Stimulated activated naive CD4-positive, alpha-beta T cell treated with Interleukin-2 at 50 U/mL for 16 hours (primary cell): ENCODE measurements at regions not wholly inside any gene's neighbourhood (a gene's known extent, or its start where the extent isn't known, plus 50 kb on each side); places are given as distances from the start of the nearest gene placed in this dataset.
"Not testable (repeated sequence)": the region's sequence is repeated elsewhere in the genome, so short reads cannot be mapped to it uniquely, and the experiment has no call there.

Experiments
- DNase-seq: peaks from one replicate; lab custom pipeline; 2025; lab: John Stamatoyannopoulos, UW

GRCh38 chr2:2896011-2896410 is 481.6 kb downstream of the EIPR1 start:
- DNase-seq = no peak

DNA sequence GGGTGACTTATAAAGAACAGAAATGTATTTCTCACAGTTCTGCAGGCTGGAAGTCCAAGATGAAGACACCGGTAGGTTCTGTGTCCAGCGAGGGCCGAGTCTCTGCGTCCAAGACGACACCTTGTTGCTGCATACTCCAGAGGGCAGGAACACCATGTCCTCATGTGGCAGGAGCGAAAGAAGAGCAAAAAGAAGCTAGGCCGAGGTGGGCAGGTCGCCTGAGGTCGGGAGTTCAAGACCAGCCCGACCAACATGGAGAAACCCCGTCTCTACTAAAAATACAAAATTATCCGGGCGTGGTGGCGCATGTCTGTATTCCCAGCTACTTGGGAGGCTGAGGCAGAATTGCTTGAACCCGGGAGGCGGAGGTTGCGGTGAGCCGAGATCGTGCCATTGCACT is 483.6 kb downstream of the EIPR1 start:
- not testable (repeated sequence) for DNase-seq

- no peak for DNase-seq
Observed at GRCh38 chr2:2892892-2893291, 484.7 kb downstream of the EIPR1 start.

DNA sequence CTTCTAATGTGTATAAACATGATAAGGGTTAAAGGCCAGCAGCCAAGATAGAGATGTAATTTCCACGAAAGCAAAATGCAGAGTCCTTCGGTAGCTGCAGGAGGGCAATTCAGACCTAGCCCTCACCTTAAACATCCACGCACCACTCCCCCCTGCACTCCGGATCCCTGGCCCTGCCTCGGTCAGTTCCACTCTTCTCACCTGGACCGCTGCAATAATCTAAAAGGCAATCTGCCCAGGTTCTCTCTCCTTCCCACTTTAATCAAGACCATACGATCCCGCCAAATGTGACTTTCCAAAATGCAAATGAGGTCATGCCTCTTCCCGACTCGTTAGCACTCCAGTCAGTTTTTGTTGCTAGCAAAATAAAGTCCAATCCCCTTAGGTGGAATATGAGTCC is 485.2 kb downstream of the EIPR1 start:
- no peak for DNase-seq

DNA sequence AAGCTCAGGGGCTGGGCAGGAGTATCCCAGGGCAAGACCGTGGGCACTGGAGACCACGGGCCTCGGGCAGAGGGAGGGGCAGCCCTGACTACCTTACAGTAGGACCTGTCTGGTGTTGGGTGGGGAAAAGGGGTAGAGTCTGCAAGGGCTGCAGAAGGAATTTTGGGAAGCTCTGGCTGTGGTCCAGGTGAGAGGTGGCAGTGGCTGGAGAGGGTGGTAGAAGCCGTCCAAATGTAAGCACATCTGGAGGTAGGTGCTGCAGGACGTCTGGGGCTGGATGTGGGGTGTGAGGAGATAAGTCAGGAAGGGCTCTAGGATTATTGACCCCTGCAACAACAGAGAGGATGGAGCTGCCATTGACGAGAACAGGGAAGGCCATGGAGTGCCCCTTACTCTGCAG is 486.7 kb downstream of the EIPR1 start:
- no peak for DNase-seq

DNA sequence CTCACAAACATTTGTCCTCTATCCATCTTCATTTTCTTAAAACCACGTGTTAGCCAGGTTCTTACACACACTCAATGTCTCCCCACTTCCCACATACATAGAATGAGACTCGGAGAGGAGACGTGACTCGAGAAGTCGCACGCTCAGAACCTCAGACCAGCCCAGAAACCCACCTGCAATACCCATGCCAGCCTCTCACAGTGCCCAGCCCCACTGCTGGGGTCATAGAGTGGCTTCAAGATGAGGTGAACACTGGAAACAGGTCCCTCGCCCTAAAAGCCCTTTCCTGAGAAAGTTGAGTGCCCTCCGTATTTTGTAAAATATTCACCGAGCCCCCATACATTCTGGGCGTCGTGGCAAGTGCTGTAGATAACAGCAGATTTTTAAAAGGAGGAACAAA is 487.4 kb downstream of the EIPR1 start:
- no peak for DNase-seq

GRCh38 chr2:2889646-2890045 is 488.0 kb downstream of the EIPR1 start:
- DNase-seq = no peak

DNA sequence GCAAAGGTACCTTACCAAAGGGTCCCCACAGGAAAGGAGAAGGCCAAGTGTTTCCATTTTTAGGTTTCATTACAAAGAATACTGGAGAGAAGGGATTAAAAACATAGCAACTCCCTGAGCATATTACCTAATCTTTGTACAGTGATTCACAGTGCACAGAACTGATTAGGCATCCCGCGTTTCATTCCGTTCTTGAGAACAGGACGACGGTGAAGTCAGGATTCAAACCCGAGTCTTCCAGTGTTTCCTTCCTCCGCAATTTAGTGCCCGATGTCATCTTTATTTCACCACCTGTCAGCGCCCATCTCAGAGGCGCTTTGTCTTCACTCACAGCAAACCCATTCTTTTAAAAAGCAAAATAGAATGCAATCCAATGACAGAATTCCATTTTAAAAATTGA is 488.5 kb downstream of the EIPR1 start:
- no peak for DNase-seq

DNA sequence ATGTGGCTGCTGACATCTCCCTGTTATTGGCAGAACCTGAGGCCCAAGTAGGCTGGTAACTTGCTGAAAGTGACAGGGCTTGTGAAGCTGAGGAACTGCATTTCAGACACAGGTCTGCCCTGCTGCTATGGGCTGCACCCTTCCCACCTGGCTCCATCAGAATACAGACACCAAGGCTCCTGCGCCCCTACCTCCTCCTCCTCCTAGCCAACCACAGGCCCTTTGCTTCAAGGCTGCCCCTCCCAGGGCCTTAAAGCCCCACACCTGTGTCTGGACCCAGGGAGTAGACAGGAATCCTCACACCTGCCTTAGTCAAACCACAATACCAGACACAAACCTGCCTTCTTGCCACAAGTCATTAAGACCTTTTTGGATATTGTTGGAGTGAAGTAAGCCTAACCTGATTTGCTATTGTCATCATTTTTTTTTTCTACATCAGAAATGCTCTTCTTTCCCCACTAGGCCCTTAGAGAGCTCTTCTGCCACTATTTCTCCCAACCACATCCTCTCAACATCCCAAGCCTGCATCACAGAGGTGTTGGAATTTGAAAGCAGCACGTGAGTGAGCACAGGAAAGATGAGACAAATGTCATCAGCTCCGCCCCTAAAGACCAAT is 489.7 kb downstream of the EIPR1 start:
- no peak for DNase-seq

GRCh38 chr2:2886922-2887321 is 490.7 kb downstream of the EIPR1 start:
- no peak for DNase-seq

- DNase-seq = no peak
Observed at GRCh38 chr2:2881499-2881898, 496.1 kb downstream of the EIPR1 start.

DNA sequence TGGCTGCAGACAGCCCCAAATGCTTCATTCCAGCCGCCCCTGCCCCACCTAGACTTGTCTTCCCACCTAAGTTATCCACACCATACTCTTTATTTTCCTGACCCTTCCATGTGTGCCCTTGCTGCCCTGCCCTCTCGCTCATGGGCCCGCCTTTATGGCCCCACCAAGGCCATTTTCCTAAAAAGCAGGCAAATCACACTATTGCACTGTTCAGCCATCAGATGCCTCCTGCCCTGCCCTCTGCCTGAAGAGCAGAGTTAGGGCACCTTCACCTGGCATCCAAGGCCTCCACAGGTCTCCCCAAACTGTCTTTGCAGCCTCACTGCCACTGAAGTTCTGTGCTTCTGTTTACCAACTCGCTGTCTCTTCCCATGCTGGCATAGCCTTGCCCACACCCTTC is 496.7 kb downstream of the EIPR1 start:
- no peak for DNase-seq

- DNase-seq = no peak
Observed at GRCh38 chr2:2879781-2880180, 497.8 kb downstream of the EIPR1 start.

DNA sequence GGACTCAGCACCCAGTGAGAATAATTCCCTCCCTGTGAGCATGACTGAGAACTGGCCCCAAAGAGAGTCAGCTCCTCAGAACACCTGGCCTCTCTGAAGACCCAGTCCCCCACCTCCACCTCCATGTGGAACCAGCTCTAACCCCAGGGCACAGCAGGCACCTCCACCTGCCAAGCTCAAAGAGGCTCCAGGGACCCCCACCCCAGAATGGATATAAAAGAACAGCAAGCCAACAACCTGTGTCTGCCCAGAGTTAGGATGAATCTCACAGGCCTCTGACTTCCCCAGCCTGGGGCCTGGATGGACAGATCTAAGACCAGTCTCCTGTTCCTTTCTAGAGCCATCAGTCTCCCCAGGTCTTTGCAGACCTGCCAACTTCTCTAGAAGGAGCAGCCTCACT is 498.5 kb downstream of the EIPR1 start:
- no peak for DNase-seq

GRCh38 chr2:2877427-2877826 is 500.2 kb downstream of the EIPR1 start:
- DNase-seq = no peak

DNA sequence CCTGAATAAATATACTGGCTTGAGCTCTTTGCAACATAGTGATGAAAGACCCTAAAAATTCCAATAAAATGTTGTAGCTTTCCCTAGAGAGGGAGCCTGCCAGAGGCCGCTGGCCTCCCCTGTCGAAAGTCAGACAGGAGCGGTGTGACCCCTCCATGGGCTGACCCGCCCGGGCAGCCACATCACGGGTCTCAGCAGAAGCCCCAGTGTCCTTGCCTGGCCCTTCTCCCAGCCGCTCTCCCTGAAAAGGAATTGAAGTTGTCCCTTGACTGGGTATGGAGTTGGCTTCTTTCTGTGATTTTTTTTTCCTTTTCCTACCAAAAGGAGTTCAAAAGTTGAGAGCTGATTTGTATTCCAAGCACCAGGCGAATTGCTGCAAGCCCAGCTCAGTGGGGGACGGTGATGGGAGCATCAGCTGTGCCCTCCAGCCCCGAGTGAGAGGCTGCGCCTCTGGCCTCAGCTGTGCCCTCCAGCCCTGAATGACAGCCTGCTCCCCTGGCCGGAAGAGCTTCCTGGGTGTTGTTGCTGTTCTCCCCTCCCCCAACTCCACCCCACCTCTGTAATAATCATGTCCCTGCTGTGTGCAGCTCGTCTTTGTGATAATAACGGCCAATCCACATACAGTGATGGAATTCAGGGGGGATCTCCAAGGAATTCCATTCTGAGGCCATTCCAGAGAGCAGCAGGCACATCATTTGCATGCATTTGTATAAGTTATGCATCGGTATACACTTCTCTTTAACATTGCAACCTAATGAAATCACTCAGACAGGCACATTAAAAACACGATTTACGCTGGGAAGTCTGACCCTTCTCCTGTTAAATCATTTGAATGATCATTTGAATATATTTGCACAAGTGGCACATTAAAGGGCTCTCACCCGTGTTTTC is 501.0 kb downstream of the EIPR1 start:
- DNase-seq = no peak

- DNase-seq = no peak
Observed at GRCh38 chr2:2875831-2876230, 501.8 kb downstream of the EIPR1 start.

GRCh38 chr2:2875296-2875695 is 502.3 kb downstream of the EIPR1 start:
- no peak for DNase-seq

DNA sequence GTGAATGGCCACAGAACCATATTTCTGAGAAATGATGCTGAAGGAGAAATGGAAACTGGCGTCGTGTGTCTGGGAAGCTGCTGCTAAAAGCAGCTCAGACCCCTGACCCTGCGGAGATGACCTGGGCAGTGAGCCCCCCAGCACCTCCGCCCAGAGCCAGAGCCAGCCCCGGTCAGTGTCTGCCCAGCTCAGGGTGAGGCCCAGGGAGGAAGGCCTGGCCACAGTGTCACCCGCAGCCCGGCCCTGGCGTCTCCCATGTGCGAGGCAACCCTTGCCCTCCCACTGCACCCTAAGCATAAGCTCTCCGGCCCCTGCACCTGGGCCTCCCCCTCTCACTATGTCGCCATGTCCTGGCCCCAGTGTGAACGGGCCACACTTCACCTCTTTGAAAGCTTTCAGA is 502.8 kb downstream of the EIPR1 start:
- DNase-seq = no peak

DNA sequence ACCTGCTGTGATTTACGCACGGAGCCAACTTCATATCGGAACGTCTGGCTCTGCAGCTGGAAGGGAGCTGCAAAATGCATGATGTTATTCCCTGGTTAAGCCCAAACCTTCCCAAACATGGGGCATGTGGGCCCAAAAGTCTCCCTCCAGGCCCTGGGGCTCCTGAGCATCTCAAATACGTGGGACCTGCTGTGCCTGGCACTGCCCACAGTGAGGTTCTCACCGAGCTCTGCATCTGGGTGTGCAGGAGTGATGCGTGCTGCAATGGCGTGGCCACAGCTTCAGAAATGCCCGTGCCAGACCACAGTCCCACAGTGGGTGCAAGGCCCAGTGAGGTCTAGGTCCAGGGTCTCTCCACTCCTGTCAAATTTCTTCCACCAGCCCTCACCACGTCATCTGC is 503.3 kb downstream of the EIPR1 start:
- DNase-seq = no peak

DNA sequence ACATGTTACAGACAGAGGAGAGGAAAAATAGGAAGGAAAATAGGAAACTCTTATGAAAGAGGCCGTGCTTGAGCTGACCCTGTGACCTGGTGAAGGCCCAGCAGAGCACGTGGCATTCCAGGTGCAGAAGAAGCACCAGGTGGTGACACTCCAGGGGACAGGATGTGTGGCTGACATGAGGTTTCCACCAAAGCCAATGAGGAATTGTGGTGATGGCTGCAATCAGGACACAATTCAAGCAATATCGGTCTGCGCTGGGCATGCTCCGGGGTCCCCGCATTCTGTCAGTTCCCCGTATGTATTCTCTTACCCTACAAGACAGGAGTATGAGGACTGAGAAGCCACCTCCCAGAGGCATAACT is 504.2 kb downstream of the EIPR1 start:
- DNase-seq = no peak

DNA sequence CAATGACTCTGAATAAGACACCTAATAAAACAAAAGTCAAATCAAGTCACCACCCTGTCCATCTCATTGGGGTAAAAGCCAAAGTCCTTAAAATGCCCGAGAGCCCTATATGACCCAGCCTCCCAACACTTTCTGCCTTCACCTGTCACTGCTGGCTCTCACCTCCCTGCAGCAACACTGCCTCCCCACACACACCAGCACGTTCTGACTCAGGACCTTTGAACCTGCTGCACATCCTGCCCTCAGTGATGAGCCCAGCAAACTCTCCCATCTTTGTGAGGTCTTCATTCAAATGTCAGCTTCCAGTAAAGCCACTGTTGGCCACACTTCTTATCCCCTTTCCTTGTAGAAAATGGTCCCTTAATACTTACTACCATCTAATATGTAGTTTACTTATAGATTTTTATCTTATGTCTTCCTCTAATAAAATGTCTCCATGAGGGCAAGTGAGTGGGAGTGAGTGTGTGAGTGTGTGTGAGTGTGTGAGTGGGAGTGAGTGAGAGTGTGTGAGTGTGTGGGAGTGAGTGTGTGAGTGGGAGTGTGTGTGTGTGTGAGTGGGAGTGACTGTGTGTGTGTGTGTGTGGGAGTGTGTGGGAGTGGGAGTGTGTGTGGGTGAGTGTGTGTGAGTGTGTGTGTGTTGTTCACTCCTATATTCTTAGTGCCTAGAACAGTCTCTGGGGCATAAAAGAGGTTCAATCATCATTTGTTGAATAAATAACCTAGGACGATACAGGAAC is 504.7 kb downstream of the EIPR1 start:
- no peak for DNase-seq

- DNase-seq = no peak
Observed at GRCh38 chr2:2872309-2872617, 505.4 kb downstream of the EIPR1 start.
